ENCODE measurements at regions not wholly inside any gene's neighbourhood (a gene's known extent, or its start where the extent isn't known, plus 50 kb on each side); places are given as distances from the start of the nearest gene placed in this dataset.

- no peaks in the 10 kb centered on the region for H3K9me3 ChIP-seq (ENCODE audit: control insufficient read depth, low read depth, low read length)
- no peaks in the 10 kb centered on the region for H3K9me1 ChIP-seq (ENCODE audit: control insufficient read depth, extremely low read depth, insufficient read depth, low read length)
- H4K20me1 ChIP-seq (ENCODE audit: control insufficient read depth, extremely low read depth, insufficient read depth, low read length): no peaks in the 10 kb centered on the region
- H3K4me3 ChIP-seq (ENCODE audit: control insufficient read depth in 2 of 3, extremely low read depth in 1 of 3, insufficient read depth in 2 of 3, low read depth in 1 of 3, low read length in 3 of 3): no peak overlapping the region
- H3K79me2 ChIP-seq (ENCODE audit: control insufficient read depth, insufficient read depth, low read length): no peaks in the 10 kb centered on the region
- H3K27ac ChIP-seq (ENCODE audit: control insufficient read depth, insufficient read depth, low read length): no peak overlapping the region
- no peak overlapping the region for H2AFZ ChIP-seq (ENCODE audit: control insufficient read depth, low read length)
- H3K4me1 ChIP-seq (ENCODE audit: control insufficient read depth, extremely low read depth, insufficient read depth, low read length): no peaks in the 10 kb centered on the region
- DNase-seq (ENCODE audit: low read depth, low spot score): no peak
- dilution Hi-C loops (cut with MboI; ENCODE audit: extremely low pct_ligation_motif_present, low sequenced_read_pairs): no loop called here
- H3K27me3 ChIP-seq (ENCODE audit: control insufficient read depth, extremely low read depth, insufficient read depth, low read length): no peaks in the 10 kb centered on the region
- no peaks in the 10 kb centered on the region for H3K36me3 ChIP-seq (ENCODE audit: control insufficient read depth in 2 of 2, extremely low read depth in 1 of 2, insufficient read depth in 2 of 2, low read length in 2 of 2)
- TF ChIP-seq EZH2 (IDR thresholded peaks at IDR 0.05; ENCODE audit: low read length): no peak
- TF ChIP-seq, protein P1, sequence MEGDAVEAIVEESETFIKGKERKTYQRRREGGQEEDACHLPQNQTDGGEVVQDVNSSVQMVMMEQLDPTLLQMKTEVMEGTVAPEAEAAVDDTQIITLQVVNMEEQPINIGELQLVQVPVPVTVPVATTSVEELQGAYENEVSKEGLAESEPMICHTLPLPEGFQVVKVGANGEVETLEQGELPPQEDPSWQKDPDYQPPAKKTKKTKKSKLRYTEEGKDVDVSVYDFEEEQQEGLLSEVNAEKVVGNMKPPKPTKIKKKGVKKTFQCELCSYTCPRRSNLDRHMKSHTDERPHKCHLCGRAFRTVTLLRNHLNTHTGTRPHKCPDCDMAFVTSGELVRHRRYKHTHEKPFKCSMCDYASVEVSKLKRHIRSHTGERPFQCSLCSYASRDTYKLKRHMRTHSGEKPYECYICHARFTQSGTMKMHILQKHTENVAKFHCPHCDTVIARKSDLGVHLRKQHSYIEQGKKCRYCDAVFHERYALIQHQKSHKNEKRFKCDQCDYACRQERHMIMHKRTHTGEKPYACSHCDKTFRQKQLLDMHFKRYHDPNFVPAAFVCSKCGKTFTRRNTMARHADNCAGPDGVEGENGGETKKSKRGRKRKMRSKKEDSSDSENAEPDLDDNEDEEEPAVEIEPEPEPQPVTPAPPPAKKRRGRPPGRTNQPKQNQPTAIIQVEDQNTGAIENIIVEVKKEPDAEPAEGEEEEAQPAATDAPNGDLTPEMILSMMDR (optimal IDR thresholded peaks at IDR 0.05 in 1 of 3, IDR thresholded peaks at IDR 0.05 in 1 of 3, conservative IDR thresholded peaks at IDR 0.05 in 1 of 3; ENCODE audit: extremely low read depth in 1 of 3, insufficient read depth in 2 of 3, low read length in 3 of 3): no peak
- H3K4me2 ChIP-seq (ENCODE audit: control insufficient read depth, extremely low read depth, insufficient read depth, low read depth, low read length): no peak overlapping the region
- no peak for FAIRE-seq
- H3K9ac ChIP-seq (ENCODE audit: control insufficient read depth, extremely low read depth, insufficient read depth, low read length): no peak overlapping the region
Observed at GRCh38 chr7:118945911-118946682, 721.6 kb downstream of the ANKRD7 start.

- no peak overlapping the region for H3K9ac ChIP-seq (ENCODE audit: control insufficient read depth, extremely low read depth, insufficient read depth, low read length)
- H3K4me3 ChIP-seq (ENCODE audit: control insufficient read depth in 2 of 3, extremely low read depth in 1 of 3, insufficient read depth in 2 of 3, low read depth in 1 of 3, low read length in 3 of 3): no peak overlapping the region
- FAIRE-seq (no peak), DNase-seq (ENCODE audit: low read depth, low spot score) (no peak)
- dilution Hi-C loops (cut with MboI; ENCODE audit: extremely low pct_ligation_motif_present, low sequenced_read_pairs): no loop called here
- no peaks in the 10 kb centered on the region for H3K4me1 ChIP-seq (ENCODE audit: control insufficient read depth, extremely low read depth, insufficient read depth, low read length)
- H3K4me2 ChIP-seq (ENCODE audit: control insufficient read depth, extremely low read depth, insufficient read depth, low read depth, low read length): no peak overlapping the region
- TF ChIP-seq, protein P1 (optimal IDR thresholded peaks at IDR 0.05 in 1 of 3, IDR thresholded peaks at IDR 0.05 in 1 of 3, conservative IDR thresholded peaks at IDR 0.05 in 1 of 3; ENCODE audit: extremely low read depth in 1 of 3, insufficient read depth in 2 of 3, low read length in 3 of 3): no peak
- TF ChIP-seq EZH2 (IDR thresholded peaks at IDR 0.05; ENCODE audit: low read length): no peak
- H3K9me3 ChIP-seq (ENCODE audit: control insufficient read depth, low read depth, low read length): no peaks in the 10 kb centered on the region
- no peaks in the 10 kb centered on the region for H3K36me3 ChIP-seq (ENCODE audit: control insufficient read depth in 2 of 2, extremely low read depth in 1 of 2, insufficient read depth in 2 of 2, low read length in 2 of 2)
- H3K9me1 ChIP-seq (ENCODE audit: control insufficient read depth, extremely low read depth, insufficient read depth, low read length): no peaks in the 10 kb centered on the region
- no peaks in the 10 kb centered on the region for H3K79me2 ChIP-seq (ENCODE audit: control insufficient read depth, insufficient read depth, low read length)
- no peaks in the 10 kb centered on the region for H3K27me3 ChIP-seq (ENCODE audit: control insufficient read depth, extremely low read depth, insufficient read depth, low read length)
- H2AFZ ChIP-seq (ENCODE audit: control insufficient read depth, low read length): no peak overlapping the region
- no peaks in the 10 kb centered on the region for H4K20me1 ChIP-seq (ENCODE audit: control insufficient read depth, extremely low read depth, insufficient read depth, low read length)
- H3K27ac ChIP-seq (ENCODE audit: control insufficient read depth, insufficient read depth, low read length): no peak overlapping the region
Observed at GRCh38 chr7:118948508-118948907, 724.0 kb downstream of the ANKRD7 start.

All from keratinocyte (primary cell).